Hindlimb muscle (tissue), 1 donor: ENCODE measurements at regions not wholly inside any gene's neighbourhood (a gene's known extent, or its start where the extent isn't known, plus 50 kb on each side); places are given as distances from the start of the nearest gene placed in this dataset.
"Not testable (repeated sequence)": the region's sequence is repeated elsewhere in the genome, so short reads cannot be mapped to it uniquely, and the experiment has no call there.

Experiments
- DNase-seq: peaks from one replicate; pipeline ENCODE4 v3.0.0-alpha.2; 2013

GRCh38 chr9:38181866-38182265, 112.8 kb upstream of the SHB start:
- no peak for DNase-seq

- DNase-seq, result no peak
Observed at GRCh38 chr9:38181232-38181631, 112.2 kb upstream of the SHB start.

GRCh38 chr9:38180656-38181055, 111.6 kb upstream of the SHB start:
- no peak for DNase-seq

GRCh38 chr9:38179965-38180364, 110.9 kb upstream of the SHB start:
- no peak for DNase-seq

GRCh38 chr9:38178237-38178636, 109.2 kb upstream of the SHB start:
- DNase-seq, result no peak

- no peak for DNase-seq
Observed at GRCh38 chr9:38177680-38178079, 108.7 kb upstream of the SHB start.

- no peak for DNase-seq
Observed at GRCh38 chr9:38176251-38176650, 107.2 kb upstream of the SHB start.

GRCh38 chr9:38175423-38175822, 106.4 kb upstream of the SHB start:
- no peak for DNase-seq

GRCh38 chr9:38172586-38172985, 103.6 kb upstream of the SHB start:
- no peak for DNase-seq

- no peak for DNase-seq
Observed at GRCh38 chr9:38171926-38172325, 102.9 kb upstream of the SHB start.

- DNase-seq, result no peak
Observed at GRCh38 chr9:38171538-38171884, 102.5 kb upstream of the SHB start.

- DNase-seq, result not testable (repeated sequence)
Observed at GRCh38 chr9:38170763-38171537, 101.9 kb upstream of the SHB start.

- not testable (repeated sequence) for DNase-seq
Observed at GRCh38 chr9:38170155-38170554, 101.1 kb upstream of the SHB start.

GRCh38 chr9:38166501-38166900, 97.5 kb upstream of the SHB start:
- DNase-seq, result no peak

- DNase-seq, result no peak
Observed at GRCh38 chr9:38164659-38165221, 95.7 kb upstream of the SHB start.

GRCh38 chr9:38163518-38163917, 94.5 kb upstream of the SHB start:
- no peak for DNase-seq

GRCh38 chr9:38162332-38163211, 93.5 kb upstream of the SHB start:
- DNase-seq, result no peak

GRCh38 chr9:38160613-38161215, 91.7 kb upstream of the SHB start:
- DNase-seq, result peak; percentile 29

- no peak for DNase-seq
Observed at GRCh38 chr9:38159599-38159998, 90.6 kb upstream of the SHB start.

GRCh38 chr9:38158628-38159027, 89.6 kb upstream of the SHB start:
- DNase-seq, result no peak

- no peak for DNase-seq
Observed at GRCh38 chr9:38157711-38158110, 88.7 kb upstream of the SHB start.

- DNase-seq, result no peak
Observed at GRCh38 chr9:38154501-38155421, 85.7 kb upstream of the SHB start.
